H9 (cell line): ENCODE measurements at regions not wholly inside any gene's neighbourhood (a gene's known extent, or its start where the extent isn't known, plus 50 kb on each side); places are given as distances from the start of the nearest gene placed in this dataset.

Source experiments
- DNase-seq: peaks from one replicate; pipeline ENCODE4 v3.0.0-alpha.2; 2017
- H2AFZ ChIP-seq: one replicate; pipeline ENCODE4 v1.6.1; 2013; ENCODE audit warnings: mild to moderate bottlenecking, low read length, control low read depth, moderate library complexity
- H2AK5ac ChIP-seq: 2 replicates; pipeline ENCODE4 v1.6.1; 2013; ENCODE audit warnings: low read length, control low read depth, mixed read lengths; ENCODE audit not compliant: insufficient read length
- H2BK120ac ChIP-seq: one replicate; pipeline ENCODE4 v1.6.1; 2013; ENCODE audit warnings: low read depth, mild to moderate bottlenecking, low read length, control low read depth, inconsistent platforms; ENCODE audit not compliant: poor library complexity, severe bottlenecking
- H2BK12ac ChIP-seq: 2 replicates; pipeline ENCODE4 v1.6.1; 2013; ENCODE audit warnings: low read length, control low read depth, mixed read lengths, low read depth; ENCODE audit not compliant: insufficient read length
- H2BK15ac ChIP-seq: 2 replicates; pipeline ENCODE4 v1.6.1; 2013; ENCODE audit warnings: low read depth, low read length, control low read depth
- H2BK20ac ChIP-seq: one replicate; pipeline ENCODE4 v1.6.1; 2013; ENCODE audit warnings: low read depth, mild to moderate bottlenecking, low read length, control low read depth, inconsistent platforms; ENCODE audit not compliant: poor library complexity, severe bottlenecking
- H2BK5ac ChIP-seq: 2 replicates; pipeline ENCODE4 v1.6.1; 2013; ENCODE audit warnings: low read length, control low read depth, mixed read lengths; ENCODE audit not compliant: insufficient read length
- H3K14ac ChIP-seq: 2 replicates; pipeline ENCODE4 v1.6.1; 2013; ENCODE audit warnings: low read length, control low read depth; ENCODE audit not compliant: insufficient read depth
- H3K18ac ChIP-seq: 2 replicates; pipeline ENCODE4 v1.6.1; 2013; ENCODE audit warnings: low read depth, mild to moderate bottlenecking, mixed read lengths, low read length, control low read depth; ENCODE audit not compliant: insufficient read length
- H3K23ac ChIP-seq: 2 replicates; pipeline ENCODE4 v1.6.1; 2013; ENCODE audit warnings: low read length, control low read depth, mixed read lengths, low read depth; ENCODE audit not compliant: insufficient read length
- H3K23me2 ChIP-seq: 2 replicates; pipeline ENCODE4 v1.6.1; 2013; ENCODE audit warnings: low read depth, mild to moderate bottlenecking, mixed read lengths, low read length, control low read depth; ENCODE audit not compliant: insufficient read length, poor library complexity, severe bottlenecking
- H3K27ac ChIP-seq: 2 replicates; pipeline ENCODE4 v1.5.1; 2013; ENCODE audit warnings: low read length, control low read depth, mixed read lengths, low read depth; ENCODE audit not compliant: insufficient read length
- H3K27me3 ChIP-seq: 2 replicates; pipeline ENCODE4 v1.6.1; 2013; ENCODE audit warnings: low read length, control low read depth, inconsistent platforms; ENCODE audit not compliant: insufficient read depth
- H3K4ac ChIP-seq: 2 replicates; pipeline ENCODE4 v1.6.1; 2013; ENCODE audit warnings: low read depth, mild to moderate bottlenecking, control low read depth, inconsistent platforms, low read length, moderate library complexity
- H3K4me1 ChIP-seq: 2 replicates; pipeline ENCODE4 v1.6.1; 2013; ENCODE audit warnings: low read length, control low read depth, inconsistent platforms; ENCODE audit not compliant: insufficient read depth
- H3K4me2 ChIP-seq: 2 replicates; pipeline ENCODE4 v1.6.1; 2013; ENCODE audit warnings: low read length, control low read depth, mixed read lengths; ENCODE audit not compliant: insufficient read length, insufficient read depth
- H3K56ac ChIP-seq: 2 replicates; pipeline ENCODE4 v1.6.1; 2013; ENCODE audit warnings: low read depth, mild to moderate bottlenecking, mixed read lengths, low read length, control low read depth; ENCODE audit not compliant: insufficient read length
- H3K79me1 ChIP-seq: 2 replicates; pipeline ENCODE4 v1.6.1; 2013; ENCODE audit warnings: low read depth, mild to moderate bottlenecking, moderate library complexity, low read length, control low read depth, inconsistent platforms; ENCODE audit not compliant: insufficient read depth, poor library complexity, severe bottlenecking
- H3K79me2 ChIP-seq: 2 replicates; pipeline ENCODE4 v1.6.1; 2013; ENCODE audit warnings: low read length, control low read depth, inconsistent platforms; ENCODE audit not compliant: insufficient read depth
- H3K9ac ChIP-seq: 2 replicates; pipeline ENCODE4 v1.6.1; 2013; ENCODE audit warnings: low read length, control low read depth, mixed read lengths; ENCODE audit not compliant: insufficient read length; ENCODE audit errors: extremely low read depth
- H3K9me3 ChIP-seq: one replicate; pipeline ENCODE4 v1.6.1; 2013; ENCODE audit warnings: low read depth, low read length, inconsistent platforms; ENCODE audit not compliant: control insufficient read depth
- H3T11ph ChIP-seq: one replicate; pipeline ENCODE4 v1.6.1; 2013; ENCODE audit warnings: mild to moderate bottlenecking, low read length, control low read depth, inconsistent platforms
- H4K20me1 ChIP-seq: one replicate; pipeline ENCODE4 v1.6.1; 2013; ENCODE audit not compliant: control insufficient read depth, insufficient read length, insufficient read depth
- H4K5ac ChIP-seq: 2 replicates; pipeline ENCODE4 v1.6.1; 2013; ENCODE audit warnings: low read depth, mild to moderate bottlenecking, mixed read lengths, low read length, control low read depth; ENCODE audit not compliant: insufficient read length
- H4K8ac ChIP-seq: replicated peaks from 2 replicates; pipeline ENCODE4 v1.6.1; 2013; ENCODE audit warnings: low read length, control low read depth, mixed read lengths, low read depth; ENCODE audit not compliant: insufficient read length
- H4K91ac ChIP-seq: 2 replicates; pipeline ENCODE4 v1.6.1; 2013; ENCODE audit warnings: low read depth, mild to moderate bottlenecking, moderate library complexity, mixed read lengths, low read length, control low read depth; ENCODE audit not compliant: insufficient read length
- H3K27ac Mint-ChIP-seq, 3 experiments: 2 replicates in 2 of 3; 3 replicates in 1 of 3; pipeline ENCODE4 v1.8.0; 2020 to 2021; ENCODE audit warnings: mixed read lengths in 3 of 3, mild to moderate bottlenecking in 1 of 3, moderate library complexity in 1 of 3
- H3K27me3 Mint-ChIP-seq: 2 replicates; pipeline ENCODE4 v1.8.0; 2021; ENCODE audit warnings: low read depth, mild to moderate bottlenecking, moderate library complexity, mixed read lengths
- H3K36me3 Mint-ChIP-seq, 3 experiments: 2 replicates in 2 of 3; 3 replicates in 1 of 3; pipeline ENCODE4 v1.8.0; 2020 to 2021; ENCODE audit warnings: low read depth in 3 of 3, mixed read lengths in 3 of 3; ENCODE audit not compliant: insufficient read depth in 1 of 3
- H3K4me1 Mint-ChIP-seq, 2 experiments: 2 replicates each; pipeline ENCODE4 v1.8.0; 2020; ENCODE audit warnings: mixed read lengths in 2 of 2
- H3K4me3 Mint-ChIP-seq, 2 experiments: 2 replicates in 1 of 2; 3 replicates in 1 of 2; pipeline ENCODE4 v1.8.0; 2020 to 2021; ENCODE audit warnings: mild to moderate bottlenecking in 2 of 2, mixed read lengths in 2 of 2, moderate library complexity in 1 of 2
- H3K9me3 Mint-ChIP-seq, 2 experiments: 2 replicates in 1 of 2; 3 replicates in 1 of 2; pipeline ENCODE4 v1.8.0; 2020; ENCODE audit warnings: mild to moderate bottlenecking in 2 of 2, mixed read lengths in 2 of 2, moderate library complexity in 1 of 2
- CTCF ChIP-seq: fragments of 200-600 bp; sonication (generic); conservative IDR thresholded peaks from 3 replicates; pipeline ENCODE4 v1.8.0; 2021; ENCODE audit warnings: antibody characterized with exemption, mild to moderate bottlenecking
- WGBS: extraction: QIAGEN DNeasy Blood & Tissue Kit; methylation state at CpG from one replicate; pipeline ENCODE4 v1.1.7; 2013; ENCODE audit warnings: missing lambda C conversion rate, low lambda C conversion rate, mixed read lengths; ENCODE audit not compliant: insufficient read length; ENCODE audit errors: extremely low coverage; 5-methylcytosine and 5-hydroxymethylcytosine counted together

GRCh38 chr10:60535427-60535826, 145.8 kb upstream of the ANK3 start:
- H3K14ac ChIP-seq = no peak overlapping the region
- Mint-ChIP-seq H3K27me3 (no peaks in the 10 kb centered on the region), H3K36me3 (peaks cover 0 to 2% (median 0%) of the 10 kb centered on the region in 3 experiments; a peak in 2 of 7 replicates), H3K4me1 (peaks cover 15 to 27% of the 10 kb centered on the region in 2 experiments), H3K4me3 (no peak overlapping the region), H3K9me3 (no peaks in the 10 kb centered on the region; a peak in 1 of 5 replicates), H3K27ac (no peak overlapping the region)
- no CpG with 5 or more reads among the region's 1 CpG for WGBS
- no peak overlapping the region for H3K4me2 ChIP-seq
- H3T11ph ChIP-seq = no peak overlapping the region
- no peak for TF ChIP-seq CTCF
- H4K5ac ChIP-seq = no peak overlapping the region
- H3K79me2 ChIP-seq = no peaks in the 10 kb centered on the region
- no peaks in the 10 kb centered on the region for H3K9me3 ChIP-seq
- no peak overlapping the region for H4K8ac ChIP-seq
- H3K27ac ChIP-seq = no peak overlapping the region
- H2BK20ac ChIP-seq = no peak overlapping the region
- H2BK5ac ChIP-seq = no peak overlapping the region
- H3K4ac ChIP-seq = no peak overlapping the region
- H4K91ac ChIP-seq = no peak overlapping the region
- H2BK15ac ChIP-seq = no peak overlapping the region
- H3K79me1 ChIP-seq = no peaks in the 10 kb centered on the region
- H3K23me2 ChIP-seq = no peaks in the 10 kb centered on the region
- H4K20me1 ChIP-seq = no peaks in the 10 kb centered on the region
- H2BK12ac ChIP-seq = no peak overlapping the region
- no peak overlapping the region for H3K23ac ChIP-seq
- no peak overlapping the region for H3K56ac ChIP-seq
- H2AK5ac ChIP-seq = no peak overlapping the region
- H3K18ac ChIP-seq = no peak overlapping the region
- no peak overlapping the region for H2AFZ ChIP-seq
- no peaks in the 10 kb centered on the region for H3K27me3 ChIP-seq
- H2BK120ac ChIP-seq = no peak overlapping the region
- H3K4me1 ChIP-seq = no peaks in the 10 kb centered on the region; the same call in 1 of the 2 replicates
- H3K9ac ChIP-seq = no peak overlapping the region
- no peak for DNase-seq
